ENCODE measurements at regions not wholly inside any gene's neighbourhood (a gene's known extent, or its start where the extent isn't known, plus 50 kb on each side); places are given as distances from the start of the nearest gene placed in this dataset.

- no peak for TF ChIP-seq CTCF (IDR thresholded peaks at IDR 0.05; ENCODE audit: poor library complexity, severe bottlenecking)
- no peak for TF ChIP-seq TAF1 (IDR thresholded peaks at IDR 0.05; ENCODE audit: low read depth)
- TF ChIP-seq EZH2 (IDR thresholded peaks at IDR 0.05; ENCODE audit: borderline replicate concordance, insufficient read depth, low read length, poor library complexity, severe bottlenecking) = no peak
- TF ChIP-seq EP300 (conservative IDR thresholded peaks at IDR 0.05; ENCODE audit: poor library complexity, severe bottlenecking) = no peak
- TF ChIP-seq SMC3 (conservative IDR thresholded peaks at IDR 0.05; ENCODE audit: poor library complexity) = no peak
- no peak for TF ChIP-seq RAD21 (conservative IDR thresholded peaks at IDR 0.05)
- no peak for TF ChIP-seq MXI1 (conservative IDR thresholded peaks at IDR 0.05; ENCODE audit: poor library complexity, severe bottlenecking)
These were observed 470.3 kb upstream of the WWC1 start for GRCh38 chr5:167821151-167821550.
